Stimulated activated CD8-positive, alpha-beta memory T cell treated with anti-CD3 and anti-CD28 coated beads, Interleukin-15, amount 100 ng/mL, for 1 hour (primary cell): ENCODE measurements at regions not wholly inside any gene's neighbourhood (a gene's known extent, or its start where the extent isn't known, plus 50 kb on each side); places are given as distances from the start of the nearest gene placed in this dataset.

Source experiments
- DNase-seq: peaks from one replicate; pipeline ENCODE4 v3.0.0-alpha.2; 2020; ENCODE audit warnings: low read depth

GRCh38 chr15:62440362-62441105, 275.4 kb upstream of the C2CD4B start:
- no peak for DNase-seq

- DNase-seq = no peak
Observed at GRCh38 chr15:62444104-62445022, 279.3 kb upstream of the C2CD4B start.

GRCh38 chr15:62445244-62445643, 280.2 kb upstream of the C2CD4B start:
- DNase-seq = no peak

GRCh38 chr15:62446984-62447383, 281.9 kb upstream of the C2CD4B start:
- DNase-seq = no peak

- no peak for DNase-seq
Observed at GRCh38 chr15:62447742-62448141, 282.7 kb upstream of the C2CD4B start.

GRCh38 chr15:62449638-62450037, 284.6 kb upstream of the C2CD4B start:
- no peak for DNase-seq

GRCh38 chr15:62450061-62450460, 285.0 kb upstream of the C2CD4B start:
- DNase-seq = no peak

- no peak for DNase-seq
Observed at GRCh38 chr15:62452026-62452425, 286.9 kb upstream of the C2CD4B start.

- no peak for DNase-seq
Observed at GRCh38 chr15:62452667-62453066, 287.6 kb upstream of the C2CD4B start.

GRCh38 chr15:62453375-62453774, 288.3 kb upstream of the C2CD4B start:
- DNase-seq = no peak

- no peak for DNase-seq
Observed at GRCh38 chr15:62453981-62454380, 288.9 kb upstream of the C2CD4B start.

- DNase-seq = no peak
Observed at GRCh38 chr15:62454567-62455172, 289.6 kb upstream of the C2CD4B start.

GRCh38 chr15:62455441-62455921, 290.4 kb upstream of the C2CD4B start:
- no peak for DNase-seq

GRCh38 chr15:62456011-62456920, 291.2 kb upstream of the C2CD4B start:
- DNase-seq = no peak

GRCh38 chr15:62457100-62457499, 292.0 kb upstream of the C2CD4B start:
- no peak for DNase-seq

- no peak for DNase-seq
Observed at GRCh38 chr15:62459875-62460274, 294.8 kb upstream of the C2CD4B start.

GRCh38 chr15:62462268-62462667, 297.2 kb upstream of the C2CD4B start:
- DNase-seq = no peak

GRCh38 chr15:62462721-62463120, 297.6 kb upstream of the C2CD4B start:
- DNase-seq = no peak

GRCh38 chr15:62464705-62465104, 299.6 kb upstream of the C2CD4B start:
- DNase-seq = no peak

GRCh38 chr15:62465173-62465572, 300.1 kb upstream of the C2CD4B start:
- no peak for DNase-seq

GRCh38 chr15:62469478-62469873, 304.4 kb upstream of the C2CD4B start:
- no peak for DNase-seq
